Erythroblast (primary cell): ENCODE measurements at regions not wholly inside any gene's neighbourhood (a gene's known extent, or its start where the extent isn't known, plus 50 kb on each side); places are given as distances from the start of the nearest gene placed in this dataset.

ENCODE experiments used
- GATA1 ChIP-seq: IDR thresholded peaks from 2 replicates; pipeline ENCODE4 v1.6.1; 2011; ENCODE audit warnings: low read depth, mild to moderate bottlenecking, control low read depth, low read length, moderate library complexity
- POLR2A ChIP-seq: IDR thresholded peaks from 2 replicates; pipeline ENCODE4 v1.6.1; 2011; ENCODE audit warnings: mild to moderate bottlenecking, low read length

DNA sequence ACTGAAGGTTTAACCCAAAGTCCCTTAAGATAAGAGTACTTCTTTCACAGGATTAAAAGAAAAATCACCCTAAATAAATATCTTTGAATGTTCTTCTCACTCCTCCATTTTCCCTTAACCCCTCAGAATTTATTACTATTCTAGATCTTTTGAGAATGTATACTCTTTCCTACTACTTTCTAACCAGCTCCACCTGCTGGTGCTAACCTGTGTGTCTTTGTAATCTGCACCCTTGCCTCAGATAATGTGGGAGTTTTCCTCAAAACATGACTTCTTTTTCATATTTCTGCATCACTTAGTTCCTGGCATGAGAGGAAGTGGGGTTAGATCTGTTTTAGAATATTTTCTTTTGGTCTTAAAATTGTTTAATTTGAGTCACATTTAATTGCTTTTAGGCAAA lies 394.2 kb downstream of the BMP2 start:
- TF ChIP-seq POLR2A (no peak), GATA1 (no peak)
